Mucosa of rectum (tissue), 2 donors: ENCODE measurements at regions not wholly inside any gene's neighbourhood (a gene's known extent, or its start where the extent isn't known, plus 50 kb on each side); places are given as distances from the start of the nearest gene placed in this dataset.

Source experiments
- H3K27ac ChIP-seq, 2 donors: one replicate each; pipeline ENCODE4 v1.7.0; 2013; ENCODE audit warnings: inconsistent platforms in 2 of 2, low read depth in 2 of 2, low read length in 2 of 2
- H3K27me3 ChIP-seq, 2 donors: one replicate each; pipeline ENCODE4 v1.7.0; 2013; ENCODE audit warnings: low read length in 2 of 2; ENCODE audit not compliant: control insufficient read depth in 2 of 2, insufficient read depth in 2 of 2
- H3K36me3 ChIP-seq, 2 donors: one replicate each; pipeline ENCODE4 v1.7.0; 2013; ENCODE audit warnings: low read length in 2 of 2; ENCODE audit not compliant: control insufficient read depth in 2 of 2, insufficient read depth in 2 of 2
- H3K4me1 ChIP-seq, 2 donors: one replicate each; pipeline ENCODE4 v1.7.0; 2013; ENCODE audit warnings: low read length in 2 of 2, mild to moderate bottlenecking in 1 of 2; ENCODE audit not compliant: control insufficient read depth in 2 of 2, insufficient read depth in 2 of 2
- H3K4me3 ChIP-seq, 2 donors: one replicate each; pipeline ENCODE4 v1.7.0; 2013; ENCODE audit warnings: low read length in 2 of 2
- H3K9ac ChIP-seq, 2 donors: one replicate each; pipeline ENCODE4 v1.7.0; 2013; ENCODE audit warnings: low read length in 2 of 2, low read depth in 1 of 2, mild to moderate bottlenecking in 1 of 2
- H3K9me3 ChIP-seq, 2 donors: one replicate each; pipeline ENCODE4 v1.7.0; 2013; ENCODE audit warnings: low read length in 2 of 2; ENCODE audit not compliant: control insufficient read depth in 2 of 2
- donor health status: healthy.
- donor health status: Normal muscosa, but diverticular disease.

- Histone ChIP-seq H3K4me3 (no peak overlapping the region), H3K36me3 (no peaks in the 10 kb centered on the region), H3K27me3 (no peaks in the 10 kb centered on the region), H3K4me1 (no peaks in the 10 kb centered on the region), H3K27ac (no peak overlapping the region), H3K9me3 (no peaks in the 10 kb centered on the region), H3K9ac (no peak overlapping the region)
These were observed 1051.6 kb downstream of the AMY1C start for GRCh38 chr1:104801344-104801743.

GRCh38 chr1:104804147-104804546, 1054.4 kb downstream of the AMY1C start:
- no peak overlapping the region for H3K27ac ChIP-seq
- H3K36me3 ChIP-seq: no peaks in the 10 kb centered on the region
- H3K27me3 ChIP-seq: no peaks in the 10 kb centered on the region
- no peaks in the 10 kb centered on the region for H3K4me1 ChIP-seq
- H3K9me3 ChIP-seq: no peaks in the 10 kb centered on the region
- H3K4me3 ChIP-seq: no peak overlapping the region
- H3K9ac ChIP-seq: no peak overlapping the region

GRCh38 chr1:104807590-104807989, 1057.9 kb downstream of the AMY1C start:
- H3K9me3 ChIP-seq: no peaks in the 10 kb centered on the region
- H3K27ac ChIP-seq: no peak overlapping the region
- H3K9ac ChIP-seq: no peak overlapping the region
- no peak overlapping the region for H3K4me3 ChIP-seq
- H3K36me3 ChIP-seq: no peaks in the 10 kb centered on the region
- H3K27me3 ChIP-seq: no peaks in the 10 kb centered on the region
- H3K4me1 ChIP-seq: no peaks in the 10 kb centered on the region

- H3K9me3 ChIP-seq: no peaks in the 10 kb centered on the region
- no peak overlapping the region for H3K4me3 ChIP-seq
- no peak overlapping the region for H3K27ac ChIP-seq
- H3K27me3 ChIP-seq: no peaks in the 10 kb centered on the region
- H3K36me3 ChIP-seq: no peaks in the 10 kb centered on the region
- H3K4me1 ChIP-seq: no peaks in the 10 kb centered on the region
- no peak overlapping the region for H3K9ac ChIP-seq
These were observed 1075.7 kb downstream of the AMY1C start for GRCh38 chr1:104825401-104825800.

- no peaks in the 10 kb centered on the region for H3K4me1 ChIP-seq
- H3K36me3 ChIP-seq: no peaks in the 10 kb centered on the region
- H3K4me3 ChIP-seq: no peak overlapping the region
- no peak overlapping the region for H3K27ac ChIP-seq
- no peaks in the 10 kb centered on the region for H3K27me3 ChIP-seq
- no peak overlapping the region for H3K9ac ChIP-seq
- H3K9me3 ChIP-seq: no peaks in the 10 kb centered on the region
These were observed 1080.8 kb downstream of the AMY1C start for GRCh38 chr1:104830534-104830933.

GRCh38 chr1:104852151-104852550, 1102.5 kb downstream of the AMY1C start:
- H3K4me1 ChIP-seq: no peaks in the 10 kb centered on the region
- H3K9me3 ChIP-seq: no peaks in the 10 kb centered on the region
- no peak overlapping the region for H3K4me3 ChIP-seq
- no peak overlapping the region for H3K27ac ChIP-seq
- H3K27me3 ChIP-seq: no peaks in the 10 kb centered on the region
- H3K9ac ChIP-seq: no peak overlapping the region
- H3K36me3 ChIP-seq: no peaks in the 10 kb centered on the region

GRCh38 chr1:104853276-104853675, 1103.6 kb downstream of the AMY1C start:
- H3K36me3 ChIP-seq: no peaks in the 10 kb centered on the region
- H3K9me3 ChIP-seq: no peaks in the 10 kb centered on the region
- no peak overlapping the region for H3K27ac ChIP-seq
- no peak overlapping the region for H3K9ac ChIP-seq
- no peaks in the 10 kb centered on the region for H3K4me1 ChIP-seq
- no peak overlapping the region for H3K4me3 ChIP-seq
- no peaks in the 10 kb centered on the region for H3K27me3 ChIP-seq

GRCh38 chr1:104854529-104854928, 1104.8 kb downstream of the AMY1C start:
- H3K27ac ChIP-seq: no peak overlapping the region
- H3K4me1 ChIP-seq: no peaks in the 10 kb centered on the region
- no peak overlapping the region for H3K4me3 ChIP-seq
- H3K36me3 ChIP-seq: no peaks in the 10 kb centered on the region
- H3K27me3 ChIP-seq: no peaks in the 10 kb centered on the region
- no peaks in the 10 kb centered on the region for H3K9me3 ChIP-seq
- H3K9ac ChIP-seq: no peak overlapping the region

- Histone ChIP-seq H3K27ac (no peak overlapping the region), H3K4me1 (no peaks in the 10 kb centered on the region), H3K4me3 (no peak overlapping the region)
These were observed 1105.9 kb downstream of the AMY1C start for GRCh38 chr1:104855550-104855949.

GRCh38 chr1:104856091-104856490, 1106.4 kb downstream of the AMY1C start:
- Histone ChIP-seq H3K4me1 (no peaks in the 10 kb centered on the region), H3K9me3 (peaks cover 0 to 4% of the 10 kb centered on the region in 2 donors), H3K9ac (no peak overlapping the region), H3K27me3 (no peaks in the 10 kb centered on the region), H3K4me3 (no peak overlapping the region), H3K27ac (no peak overlapping the region), H3K36me3 (no peaks in the 10 kb centered on the region)

More at GRCh38 chr1:104855550-104855949, 1105.9 kb downstream of the AMY1C start:
- Histone ChIP-seq H3K27me3 (no peaks in the 10 kb centered on the region), H3K9me3 (peaks cover 0 to 3% of the 10 kb centered on the region in 2 donors), H3K9ac (no peak overlapping the region), H3K36me3 (no peaks in the 10 kb centered on the region)

GRCh38 chr1:104856518-104856917, 1106.8 kb downstream of the AMY1C start:
- Histone ChIP-seq H3K9me3 (peaks cover 0 to 4% of the 10 kb centered on the region in 2 donors), H3K27ac (no peak overlapping the region), H3K9ac (no peak overlapping the region), H3K4me3 (no peak overlapping the region), H3K36me3 (no peaks in the 10 kb centered on the region), H3K4me1 (no peaks in the 10 kb centered on the region), H3K27me3 (no peaks in the 10 kb centered on the region)
